Fibroblast of lung (primary cell): ENCODE measurements at regions not wholly inside any gene's neighbourhood (a gene's known extent, or its start where the extent isn't known, plus 50 kb on each side); places are given as distances from the start of the nearest gene placed in this dataset.

Experiments used
- DNase-seq, 2 donors: peaks; one replicate each; pipeline versions ENCODE4 v3.0.0 to v3.0.0-alpha.2; 2010; ENCODE audit warnings: low read depth in 2 of 2
- H2AFZ ChIP-seq: 2 replicates; pipeline ENCODE4 v1.5.1; 2012; ENCODE audit warnings: low read length, control low read depth, inconsistent platforms
- H3K27ac ChIP-seq: 2 replicates; pipeline ENCODE4 v1.5.1; 2011; ENCODE audit warnings: low read length, control low read depth; ENCODE audit not compliant: insufficient read depth
- H3K27me3 ChIP-seq: 2 replicates; pipeline ENCODE4 v1.5.1; 2011; ENCODE audit warnings: mild to moderate bottlenecking, low read length; ENCODE audit not compliant: control insufficient read depth, insufficient read depth
- H3K36me3 ChIP-seq: 2 replicates; pipeline ENCODE4 v1.5.1; 2011; ENCODE audit warnings: low read length; ENCODE audit not compliant: control insufficient read depth, insufficient read depth
- H3K4me1 ChIP-seq: 2 replicates; pipeline ENCODE4 v1.5.1; 2011; ENCODE audit warnings: low read length; ENCODE audit not compliant: control insufficient read depth, insufficient read depth; ENCODE audit errors: extremely low read depth
- H3K4me2 ChIP-seq: 2 replicates; pipeline ENCODE4 v1.5.1; 2011; ENCODE audit warnings: low read length, control low read depth; ENCODE audit not compliant: insufficient read depth; ENCODE audit errors: extremely low read depth
- H3K4me3 ChIP-seq, 4 experiments: fragments of 200-600 bp in 1 of 4; sonication (generic) in 1 of 4; replicated peaks in 1 of 4; 2 replicates each; pipeline ENCODE4 v1.5.1; 2011 to 2016; ENCODE audit warnings: low read length in 4 of 4, low read depth in 3 of 4, mild to moderate bottlenecking in 3 of 4, control low read depth in 2 of 4, inconsistent platforms in 1 of 4, mixed read lengths in 1 of 4; ENCODE audit not compliant: insufficient read depth in 1 of 4; ENCODE audit errors: control extremely low read depth in 1 of 4
- H3K79me2 ChIP-seq: 2 replicates; pipeline ENCODE4 v1.5.1; 2012; ENCODE audit warnings: mild to moderate bottlenecking, low read length, inconsistent platforms; ENCODE audit not compliant: control insufficient read depth, insufficient read depth
- H3K9ac ChIP-seq: 2 replicates; pipeline ENCODE4 v1.5.1; 2011; ENCODE audit warnings: mild to moderate bottlenecking, low read length, control low read depth; ENCODE audit not compliant: insufficient read depth
- H3K9me3 ChIP-seq: 2 replicates; pipeline ENCODE4 v1.5.1; 2012; ENCODE audit warnings: low read depth, low read length; ENCODE audit not compliant: control insufficient read depth, insufficient read depth
- H4K20me1 ChIP-seq: 2 replicates; pipeline ENCODE4 v1.5.1; 2011; ENCODE audit warnings: low read length; ENCODE audit not compliant: control insufficient read depth, insufficient read depth; ENCODE audit errors: extremely low read depth
- CTCF ChIP-seq, 2 donors: IDR thresholded peaks in 1 of 2; conservative IDR thresholded peaks in 1 of 2; 1 replicate in 1 of 2; 2 replicates in 1 of 2; pipeline ENCODE4 v1.5.1; 2011 to 2012; ENCODE audit warnings: low read length in 2 of 2, control low read depth in 1 of 2, inconsistent platforms in 1 of 2, low read depth in 1 of 2, mild to moderate bottlenecking in 1 of 2
- EZH2 ChIP-seq: IDR thresholded peaks from 2 replicates; pipeline ENCODE4 v1.5.1; 2012; ENCODE audit warnings: low read length, control low read depth, mild to moderate bottlenecking; ENCODE audit errors: missing control alignments

- no peak overlapping the region for H3K27ac ChIP-seq
- H3K27me3 ChIP-seq: no peaks in the 10 kb centered on the region
- no peak overlapping the region for H3K4me2 ChIP-seq
- DNase-seq: no peak
- TF ChIP-seq EZH2 (no peak), CTCF (conservative IDR thresholded peaks at IDR 0.05 in 1 of 2, IDR thresholded peaks at IDR 0.05 in 1 of 2; ENCODE audit: low read depth in 1 of 2, low read length in 2 of 2) (no peak)
- no peak overlapping the region for H2AFZ ChIP-seq
- H3K36me3 ChIP-seq: no peaks in the 10 kb centered on the region
- no peak overlapping the region for H3K9ac ChIP-seq
- no peaks in the 10 kb centered on the region for H3K4me1 ChIP-seq
- no peak overlapping the region for H3K4me3 ChIP-seq
- no peaks in the 10 kb centered on the region for H4K20me1 ChIP-seq
- H3K79me2 ChIP-seq: no peaks in the 10 kb centered on the region
- no peaks in the 10 kb centered on the region for H3K9me3 ChIP-seq
These were observed 180.9 kb upstream of the PLXNA2 start for GRCh38 chr1:208425096-208425495.

GRCh38 chr1:208430220-208430619 lies 186.0 kb upstream of the PLXNA2 start:
- no peak overlapping the region for H3K4me3 ChIP-seq
- H3K36me3 ChIP-seq: no peaks in the 10 kb centered on the region
- no peak for TF ChIP-seq CTCF (conservative IDR thresholded peaks at IDR 0.05 in 1 of 2, IDR thresholded peaks at IDR 0.05 in 1 of 2; ENCODE audit: low read depth in 1 of 2, low read length in 2 of 2)
- no peak for TF ChIP-seq EZH2
- H3K9me3 ChIP-seq: no peaks in the 10 kb centered on the region
- no peak overlapping the region for H3K4me2 ChIP-seq
- no peak overlapping the region for H3K27ac ChIP-seq
- H3K27me3 ChIP-seq: no peaks in the 10 kb centered on the region
- no peaks in the 10 kb centered on the region for H3K79me2 ChIP-seq
- DNase-seq: no peak
- no peak overlapping the region for H2AFZ ChIP-seq
- no peak overlapping the region for H3K9ac ChIP-seq
- H4K20me1 ChIP-seq: no peaks in the 10 kb centered on the region
- no peaks in the 10 kb centered on the region for H3K4me1 ChIP-seq

- no peak overlapping the region for H3K4me3 ChIP-seq
- no peak overlapping the region for H3K9ac ChIP-seq
- H4K20me1 ChIP-seq: no peaks in the 10 kb centered on the region
- no peak overlapping the region for H3K4me2 ChIP-seq
- no peak overlapping the region for H2AFZ ChIP-seq
- no peaks in the 10 kb centered on the region for H3K36me3 ChIP-seq
- no peaks in the 10 kb centered on the region for H3K9me3 ChIP-seq
- H3K27me3 ChIP-seq: no peaks in the 10 kb centered on the region
- no peak for TF ChIP-seq CTCF (conservative IDR thresholded peaks at IDR 0.05 in 1 of 2, IDR thresholded peaks at IDR 0.05 in 1 of 2; ENCODE audit: low read depth in 1 of 2, low read length in 2 of 2)
- DNase-seq: peak; percentile 11 to 78
- H3K79me2 ChIP-seq: no peaks in the 10 kb centered on the region
- no peaks in the 10 kb centered on the region for H3K4me1 ChIP-seq
- H3K27ac ChIP-seq: no peak overlapping the region
These were observed 187.5 kb upstream of the PLXNA2 start for GRCh38 chr1:208431721-208432120.
